GM23338 (cell line): ENCODE measurements at regions not wholly inside any gene's neighbourhood (a gene's known extent, or its start where the extent isn't known, plus 50 kb on each side); places are given as distances from the start of the nearest gene placed in this dataset.
A peak's percentile ranks its signal among the peaks of the same experiment; 100 is the strongest.

ENCODE experiments used
- ATAC-seq: fragments of 200-7000 bp; cut with Tn5 transposase; 3 replicates; pipeline ENCODE4 v1.9.1; 2020
- DNase-seq: peaks from one replicate; pipeline ENCODE4 v3.0.0-alpha.2; 2015; ENCODE audit warnings: low spot score
- H2AFZ ChIP-seq: fragments of 200-600 bp; sonication (generic); 2 replicates; pipeline ENCODE4 v1.8.0; 2016; ENCODE audit warnings: antibody characterized with exemption, mild to moderate bottlenecking, moderate library complexity
- H3F3A ChIP-seq: fragments of 200-600 bp; sonication (generic); replicated peaks from 2 replicates; pipeline ENCODE4 v1.8.0; 2017; ENCODE audit warnings: antibody characterized with exemption, mixed run types, low read depth
- H3K27ac ChIP-seq: fragments of 200-600 bp; sonication (generic); 2 replicates; pipeline ENCODE4 v1.6.1; 2016; ENCODE audit warnings: low read depth
- H3K27me3 ChIP-seq: fragments of 200-600 bp; sonication (generic); 2 replicates; pipeline ENCODE4 v1.8.0; 2016; ENCODE audit warnings: mild to moderate bottlenecking, mixed run types, moderate library complexity; ENCODE audit not compliant: insufficient read depth
- H3K36me3 ChIP-seq: fragments of 200-600 bp; sonication (generic); 2 replicates; pipeline ENCODE4 v1.8.0; 2016; ENCODE audit warnings: mild to moderate bottlenecking; ENCODE audit not compliant: insufficient read depth
- H3K4me1 ChIP-seq: fragments of 200-600 bp; sonication (generic); 2 replicates; pipeline ENCODE4 v1.8.0; 2016; ENCODE audit warnings: mild to moderate bottlenecking, moderate library complexity; ENCODE audit not compliant: insufficient read depth
- H3K4me2 ChIP-seq: fragments of 200-600 bp; sonication (generic); 2 replicates; pipeline ENCODE4 v1.7.1; 2017; ENCODE audit warnings: mixed run types
- H3K4me3 ChIP-seq: fragments of 200-600 bp; sonication (generic); 2 replicates; pipeline ENCODE4 v1.6.1; 2016; ENCODE audit warnings: mixed run types
- H3K79me2 ChIP-seq: fragments of 200-600 bp; sonication (generic); replicated peaks from 2 replicates; pipeline ENCODE4 v1.8.0; 2017; ENCODE audit warnings: mild to moderate bottlenecking; ENCODE audit not compliant: insufficient read depth
- H3K9me2 ChIP-seq: fragments of 200-600 bp; sonication (generic); 2 replicates; pipeline ENCODE4 v1.8.0; 2017; ENCODE audit not compliant: insufficient read depth
- H4K20me1 ChIP-seq: fragments of 200-600 bp; sonication (generic); replicated peaks from 2 replicates; pipeline ENCODE4 v1.8.0; 2017; ENCODE audit warnings: mild to moderate bottlenecking; ENCODE audit not compliant: insufficient read depth
- H3K27ac Mint-ChIP-seq: 2 replicates; pipeline ENCODE4 v1.8.0; 2020; ENCODE audit warnings: inconsistent platforms, mild to moderate bottlenecking, moderate library complexity, mixed read lengths
- H3K27me3 Mint-ChIP-seq: 3 replicates; pipeline ENCODE4 v1.8.0; 2022; ENCODE audit warnings: low read depth, mild to moderate bottlenecking, moderate library complexity, mixed read lengths, inconsistent platforms; ENCODE audit not compliant: insufficient read depth, poor library complexity
- H3K36me3 Mint-ChIP-seq: 3 replicates; pipeline ENCODE4 v1.8.0; 2021; ENCODE audit warnings: low read depth, mild to moderate bottlenecking, inconsistent platforms, moderate library complexity, mixed read lengths
- H3K4me1 Mint-ChIP-seq: 3 replicates; pipeline ENCODE4 v1.8.0; 2020; ENCODE audit warnings: mild to moderate bottlenecking, inconsistent platforms, mixed read lengths
- H3K4me3 Mint-ChIP-seq: 3 replicates; pipeline ENCODE4 v1.8.0; 2021; ENCODE audit warnings: moderate library complexity, mild to moderate bottlenecking, inconsistent platforms, mixed read lengths
- H3K9me3 Mint-ChIP-seq: 3 replicates; pipeline ENCODE4 v1.8.0; 2020; ENCODE audit warnings: moderate library complexity, mild to moderate bottlenecking, inconsistent platforms, mixed read lengths
- ETS1 ChIP-seq: IDR thresholded peaks from 2 replicates; pipeline ENCODE4 v1.6.1; 2016; ENCODE audit warnings: antibody characterized with exemption
- JUNB ChIP-seq: IDR thresholded peaks from one replicate; pipeline ENCODE4 v1.6.1; 2016; ENCODE audit warnings: antibody characterized with exemption; ENCODE audit not compliant: unreplicated experiment
- NANOG ChIP-seq: IDR thresholded peaks from 2 replicates; pipeline ENCODE4 v1.6.1; 2016; ENCODE audit warnings: antibody characterized with exemption, borderline replicate concordance
- POLR2AphosphoS5 ChIP-seq: IDR thresholded peaks from 2 replicates; pipeline ENCODE4 v1.6.1; 2016; ENCODE audit warnings: antibody characterized with exemption, low read depth
- STAT1 ChIP-seq: IDR thresholded peaks from one replicate; pipeline ENCODE4 v1.6.1; 2016; ENCODE audit warnings: antibody characterized with exemption; ENCODE audit not compliant: unreplicated experiment
- ZNF114 ChIP-seq: fragments of 250-450 bp; sonication (Bioruptor Pico); IDR thresholded peaks from 2 replicates; pipeline ENCODE4 v1.5.0; 2020; ENCODE audit warnings: mild to moderate bottlenecking, moderate library complexity
- ZNF331 ChIP-seq: fragments of 250-450 bp; sonication (Bioruptor Pico); IDR thresholded peaks from 2 replicates; pipeline ENCODE4 v1.5.0; 2020; ENCODE audit warnings: low read depth, mild to moderate bottlenecking, moderate library complexity
- ZNF462 ChIP-seq: fragments of 250-450 bp; sonication (Bioruptor Pico); IDR thresholded peaks from 2 replicates; pipeline ENCODE4 v1.5.0; 2020; ENCODE audit warnings: mild to moderate bottlenecking, moderate library complexity

DNA sequence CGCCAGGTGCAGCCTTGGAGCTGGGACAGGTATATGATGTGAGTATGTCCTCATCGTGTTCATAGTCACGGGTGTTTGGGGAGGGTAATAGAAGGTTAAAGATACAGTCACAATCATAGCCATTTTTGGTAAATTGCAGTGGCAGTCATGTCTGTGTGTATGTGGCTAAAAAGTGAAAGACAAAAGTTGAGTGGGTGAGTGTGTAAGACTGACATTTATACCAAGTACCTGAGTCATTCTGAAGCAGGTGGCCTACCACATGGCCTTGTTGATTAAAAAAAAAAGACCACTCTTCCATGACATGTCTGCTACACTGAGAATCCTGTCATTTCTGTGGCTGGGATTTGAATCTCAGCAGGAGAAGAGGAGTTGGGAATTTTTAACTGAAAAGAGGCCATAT, 181.9 kb downstream of the SCP2D1 start (continued):
- TF ChIP-seq ZNF462 (CRISPR knock-in tag) (no peak), ZNF114 (CRISPR knock-in tag) (no peak), JUNB (no peak)

- Histone ChIP-seq H3K4me2 (no peak overlapping the region), H3K4me3 (no peak overlapping the region), H3K27me3 (no peaks in the 10 kb centered on the region), H3K36me3 (no peaks in the 10 kb centered on the region), H3K27ac (no peak overlapping the region), H3F3A (no peaks in the 10 kb centered on the region), H3K9me2 (peaks cover 21% of the 10 kb centered on the region), H3K79me2 (no peaks in the 10 kb centered on the region), H2AFZ (0 out of 2 replicates have a peak overlapping the region, but pooled peaks have one; percentile 63), H4K20me1 (no peaks in the 10 kb centered on the region), H3K4me1 (no peaks in the 10 kb centered on the region)
- 0 out of 3 replicates have a peak, but pooled peaks cover 4% of the 10 kb centered on the region for H3K36me3 Mint-ChIP-seq
- no peaks in the 10 kb centered on the region for H3K27me3 Mint-ChIP-seq
- H3K9me3 Mint-ChIP-seq = peaks cover 11% of the 10 kb centered on the region; the same call in 1 of the 3 replicates
- no peak overlapping the region for H3K4me3 Mint-ChIP-seq
- H3K4me1 Mint-ChIP-seq = peaks cover 5% of the 10 kb centered on the region; the same call in 2 of the 3 replicates
- DNase-seq (no peak), ATAC-seq (no peak)
- H3K27ac Mint-ChIP-seq = no peak overlapping the region
- TF ChIP-seq NANOG = no peak
- TF ChIP-seq POLR2AphosphoS5 = no peak
- no peak for TF ChIP-seq ZNF462 (CRISPR knock-in tag)
- TF ChIP-seq JUNB = no peak
- no peak for TF ChIP-seq ZNF114 (CRISPR knock-in tag)
- no peak for TF ChIP-seq ZNF331 (CRISPR knock-in tag)
- no peak for TF ChIP-seq ETS1
- TF ChIP-seq STAT1 = no peak
Observed at GRCh38 chr20:18999086-18999485, 185.5 kb downstream of the SCP2D1 start.
